GF-D8 (cell line): ENCODE measurements at regions not wholly inside any gene's neighbourhood (a gene's known extent, or its start where the extent isn't known, plus 50 kb on each side); places are given as distances from the start of the nearest gene placed in this dataset.
"Not testable (repeated sequence)": the region's sequence is repeated elsewhere in the genome, so short reads cannot be mapped to it uniquely, and the experiment has no call there.

Source experiments
- DNase-seq: peaks from one replicate; lab custom pipeline; 2025; lab: John Stamatoyannopoulos, UW

GRCh38 chr2:64795024-64795592 is 141.4 kb upstream of the SERTAD2 start:
- DNase-seq = no peak

GRCh38 chr2:64796926-64797325 is 143.2 kb upstream of the SERTAD2 start:
- no peak for DNase-seq

GRCh38 chr2:64797881-64798575 is 144.3 kb upstream of the SERTAD2 start:
- DNase-seq = no peak

GRCh38 chr2:64799592-64800252 is 146.0 kb upstream of the SERTAD2 start:
- no peak for DNase-seq

GRCh38 chr2:64803776-64804175 is 150.1 kb upstream of the SERTAD2 start:
- DNase-seq = no peak

- no peak for DNase-seq
Measured at GRCh38 chr2:64804651-64805050, 150.9 kb upstream of the SERTAD2 start.

- DNase-seq = no peak
Measured at GRCh38 chr2:64807417-64807816, 153.7 kb upstream of the SERTAD2 start.

GRCh38 chr2:64808092-64808491 is 154.4 kb upstream of the SERTAD2 start:
- DNase-seq = no peak

- no peak for DNase-seq
Measured at GRCh38 chr2:64808754-64809153, 155.0 kb upstream of the SERTAD2 start.

- DNase-seq = no peak
Measured at GRCh38 chr2:64809216-64809615, 155.5 kb upstream of the SERTAD2 start.

GRCh38 chr2:64812285-64812684 is 158.6 kb upstream of the SERTAD2 start:
- peak; percentile 17 for DNase-seq

- DNase-seq = no peak
Measured at GRCh38 chr2:64814007-64814406, 160.3 kb upstream of the SERTAD2 start.

GRCh38 chr2:64816526-64816925 is 162.8 kb upstream of the SERTAD2 start:
- DNase-seq = not testable (repeated sequence)

GRCh38 chr2:64817453-64817852 is 163.7 kb upstream of the SERTAD2 start:
- no peak for DNase-seq

- no peak for DNase-seq
Measured at GRCh38 chr2:64818664-64819060, 164.9 kb upstream of the SERTAD2 start.

- no peak for DNase-seq
Measured at GRCh38 chr2:64819361-64819760, 165.6 kb upstream of the SERTAD2 start.

GRCh38 chr2:64819774-64820688 is 166.3 kb upstream of the SERTAD2 start:
- no peak for DNase-seq

GRCh38 chr2:64820901-64821300 is 167.2 kb upstream of the SERTAD2 start:
- no peak for DNase-seq

- no peak for DNase-seq
Measured at GRCh38 chr2:64823794-64824193, 165.4 kb upstream of the SLC1A4 start.

GRCh38 chr2:64825831-64826491 is 163.2 kb upstream of the SLC1A4 start:
- DNase-seq = no peak

- DNase-seq = no peak
Measured at GRCh38 chr2:64826703-64827102, 162.5 kb upstream of the SLC1A4 start.

GRCh38 chr2:64828261-64828660 is 160.9 kb upstream of the SLC1A4 start:
- no peak for DNase-seq
